ENCODE measurements at regions not wholly inside any gene's neighbourhood (a gene's known extent, or its start where the extent isn't known, plus 50 kb on each side); places are given as distances from the start of the nearest gene placed in this dataset.

DNA sequence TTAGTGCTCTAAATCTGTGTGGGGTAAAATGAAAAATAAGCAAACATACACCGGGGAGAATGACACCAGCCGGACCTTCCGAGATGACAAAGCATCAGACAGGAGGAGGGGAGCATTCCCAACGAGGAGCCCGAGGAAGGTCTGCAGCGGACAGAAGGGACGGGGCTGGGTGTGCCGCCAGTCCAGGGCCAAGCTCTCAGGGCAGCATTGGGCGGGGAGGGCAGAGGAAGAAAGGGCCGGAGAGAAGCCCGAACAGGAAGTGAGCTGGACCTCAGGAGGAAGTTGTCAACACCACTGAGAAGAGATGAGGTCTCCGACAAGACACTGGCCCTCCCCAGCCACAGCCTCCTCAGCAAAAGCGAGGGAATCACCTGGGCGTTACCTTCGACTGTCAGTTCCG, 182.6 kb upstream of the RNF32 start:
- H3K36me3 ChIP-seq (ENCODE audit: control insufficient read depth in 4 of 4, insufficient read depth in 3 of 4, low read depth in 1 of 4, low read length in 3 of 4), result no peaks in the 10 kb centered on the region
- no peak for TF ChIP-seq HNF4G (IDR thresholded peaks at IDR 0.05)
- TF ChIP-seq EGR1 (IDR thresholded peaks at IDR 0.05; ENCODE audit: low read depth in 2 of 2), result no peak
- TF ChIP-seq JUND (IDR thresholded peaks at IDR 0.05), result no peak
- no peak for TF ChIP-seq SP1 (IDR thresholded peaks at IDR 0.05)
- no peak for TF ChIP-seq YY1 (IDR thresholded peaks at IDR 0.05)
- TF ChIP-seq ZBTB33 (IDR thresholded peaks at IDR 0.05), result no peak
- no peak for TF ChIP-seq NR2F2 (IDR thresholded peaks at IDR 0.05)
- no peak for TF ChIP-seq RXRA (IDR thresholded peaks at IDR 0.05)
- no peak for TF ChIP-seq MAX (IDR thresholded peaks at IDR 0.05)
- no peak for TF ChIP-seq RAD21 (IDR thresholded peaks at IDR 0.05)
- TF ChIP-seq TAF1 (conservative IDR thresholded peaks at IDR 0.05), result no peak
- TF ChIP-seq, protein P1, sequence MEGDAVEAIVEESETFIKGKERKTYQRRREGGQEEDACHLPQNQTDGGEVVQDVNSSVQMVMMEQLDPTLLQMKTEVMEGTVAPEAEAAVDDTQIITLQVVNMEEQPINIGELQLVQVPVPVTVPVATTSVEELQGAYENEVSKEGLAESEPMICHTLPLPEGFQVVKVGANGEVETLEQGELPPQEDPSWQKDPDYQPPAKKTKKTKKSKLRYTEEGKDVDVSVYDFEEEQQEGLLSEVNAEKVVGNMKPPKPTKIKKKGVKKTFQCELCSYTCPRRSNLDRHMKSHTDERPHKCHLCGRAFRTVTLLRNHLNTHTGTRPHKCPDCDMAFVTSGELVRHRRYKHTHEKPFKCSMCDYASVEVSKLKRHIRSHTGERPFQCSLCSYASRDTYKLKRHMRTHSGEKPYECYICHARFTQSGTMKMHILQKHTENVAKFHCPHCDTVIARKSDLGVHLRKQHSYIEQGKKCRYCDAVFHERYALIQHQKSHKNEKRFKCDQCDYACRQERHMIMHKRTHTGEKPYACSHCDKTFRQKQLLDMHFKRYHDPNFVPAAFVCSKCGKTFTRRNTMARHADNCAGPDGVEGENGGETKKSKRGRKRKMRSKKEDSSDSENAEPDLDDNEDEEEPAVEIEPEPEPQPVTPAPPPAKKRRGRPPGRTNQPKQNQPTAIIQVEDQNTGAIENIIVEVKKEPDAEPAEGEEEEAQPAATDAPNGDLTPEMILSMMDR (IDR thresholded peaks at IDR 0.05; ENCODE audit: low read depth, low read length, missing input control), result no peak
- H3K27me3 ChIP-seq (ENCODE audit: control insufficient read depth in 4 of 4, insufficient read depth in 4 of 4, low read length in 3 of 4), result no peaks in the 10 kb centered on the region
- no peaks in the 10 kb centered on the region for H3K9me3 ChIP-seq (ENCODE audit: control insufficient read depth in 4 of 4, low read length in 3 of 4)
- H3K4me3 ChIP-seq (ENCODE audit: low read depth in 1 of 3, low read length in 3 of 3), result no peak overlapping the region
- 91% methylated on average over 16 of the region's 16 CpGs for WGBS
- no peak for DNase-seq (ENCODE audit: low spot score)
- H3K27ac ChIP-seq (ENCODE audit: low read depth in 1 of 2, low read length in 2 of 2), result no peak overlapping the region
- H3K4me1 ChIP-seq (ENCODE audit: control insufficient read depth in 4 of 4, insufficient read depth in 4 of 4, low read length in 3 of 4), result peaks cover 0 to 10% (median 3%) of the 10 kb centered on the region in 4 donors
- no peak overlapping the region for H3K9ac ChIP-seq (ENCODE audit: low read depth in 1 of 2, low read length in 2 of 2)

- Histone ChIP-seq H3K4me3 (ENCODE audit: low read depth in 1 of 3, low read length in 3 of 3) (no peak overlapping the region), H3K9ac (ENCODE audit: low read depth in 1 of 2, low read length in 2 of 2) (no peak overlapping the region), H3K9me3 (ENCODE audit: control insufficient read depth in 4 of 4, low read length in 3 of 4) (no peaks in the 10 kb centered on the region), H3K27ac (ENCODE audit: low read depth in 1 of 2, low read length in 2 of 2) (no peak overlapping the region), H3K4me1 (ENCODE audit: control insufficient read depth in 4 of 4, insufficient read depth in 4 of 4, low read length in 3 of 4) (peaks cover 0 to 10% (median 3%) of the 10 kb centered on the region in 4 donors), H3K27me3 (ENCODE audit: control insufficient read depth in 4 of 4, insufficient read depth in 4 of 4, low read length in 3 of 4) (no peaks in the 10 kb centered on the region), H3K36me3 (ENCODE audit: control insufficient read depth in 4 of 4, insufficient read depth in 3 of 4, low read depth in 1 of 4, low read length in 3 of 4) (no peaks in the 10 kb centered on the region)
- no peak for DNase-seq (ENCODE audit: low spot score)
- WGBS, result 44% methylated on average over 11 of the region's 11 CpGs
- TF ChIP-seq RAD21 (IDR thresholded peaks at IDR 0.05), result peak in 1 of 2 donors; percentile 50
- peak in 1 of 2 donors; percentile 55 for TF ChIP-seq JUND (IDR thresholded peaks at IDR 0.05)
- TF ChIP-seq EGR1 (IDR thresholded peaks at IDR 0.05; ENCODE audit: low read depth in 2 of 2), result no peak
- TF ChIP-seq HNF4A (conservative IDR thresholded peaks at IDR 0.05), result peak in 1 of 2 donors; percentile 12
These were observed 184.0 kb upstream of the RNF32 start for GRCh38 chr7:156456503-156457115.

GRCh38 chr7:156456032-156456431, 184.5 kb upstream of the RNF32 start:
- WGBS, result 93% methylated on average over 8 of the region's 8 CpGs
- no peak overlapping the region for H3K27ac ChIP-seq (ENCODE audit: low read depth in 1 of 2, low read length in 2 of 2)
- peaks cover 0 to 10% (median 3%) of the 10 kb centered on the region in 4 donors for H3K4me1 ChIP-seq (ENCODE audit: control insufficient read depth in 4 of 4, insufficient read depth in 4 of 4, low read length in 3 of 4)
- no peaks in the 10 kb centered on the region for H3K9me3 ChIP-seq (ENCODE audit: control insufficient read depth in 4 of 4, low read length in 3 of 4)
- no peaks in the 10 kb centered on the region for H3K27me3 ChIP-seq (ENCODE audit: control insufficient read depth in 4 of 4, insufficient read depth in 4 of 4, low read length in 3 of 4)
- no peak overlapping the region for H3K9ac ChIP-seq (ENCODE audit: low read depth in 1 of 2, low read length in 2 of 2)
- no peaks in the 10 kb centered on the region for H3K36me3 ChIP-seq (ENCODE audit: control insufficient read depth in 4 of 4, insufficient read depth in 3 of 4, low read depth in 1 of 4, low read length in 3 of 4)
- DNase-seq (ENCODE audit: low spot score), result no peak
- H3K4me3 ChIP-seq (ENCODE audit: low read depth in 1 of 3, low read length in 3 of 3), result no peak overlapping the region
- TF ChIP-seq ATF3 (IDR thresholded peaks at IDR 0.05), result no peak
- no peak for TF ChIP-seq YY1 (IDR thresholded peaks at IDR 0.05)
- TF ChIP-seq REST (IDR thresholded peaks at IDR 0.05), result no peak
- no peak for TF ChIP-seq NR2F2 (IDR thresholded peaks at IDR 0.05)
- TF ChIP-seq MAX (IDR thresholded peaks at IDR 0.05), result no peak
- TF ChIP-seq GABPA (IDR thresholded peaks at IDR 0.05 in 1 of 2, conservative IDR thresholded peaks at IDR 0.05 in 1 of 2), result no peak
- TF ChIP-seq, protein P1 (IDR thresholded peaks at IDR 0.05; ENCODE audit: low read depth, low read length, missing input control), result no peak
- TF ChIP-seq SP1 (IDR thresholded peaks at IDR 0.05), result no peak
- no peak for TF ChIP-seq FOXA1 (IDR thresholded peaks at IDR 0.05)
